Stimulated activated memory B cell treated with anti-CD40 and anti-IgM and Interleukin-4, amounts not matched to agents 10 μg/mL and 1 μg/mL and 100 μg/mL, for 72 hours (primary cell): ENCODE measurements at regions not wholly inside any gene's neighbourhood (a gene's known extent, or its start where the extent isn't known, plus 50 kb on each side); places are given as distances from the start of the nearest gene placed in this dataset.

Source experiments
- ATAC-seq: fragments of 150-1000 bp; cut with Tn5 transposase; 2 replicates; pipeline ENCODE4 v1.10.0; 2021
- H3K27ac Mint-ChIP-seq: one replicate; pipeline ENCODE4 v1.8.0; 2022; ENCODE audit warnings: mild to moderate bottlenecking, mixed read lengths
- H3K27me3 Mint-ChIP-seq: one replicate; pipeline ENCODE4 v1.8.0; 2022; ENCODE audit warnings: mixed read lengths
- H3K36me3 Mint-ChIP-seq: one replicate; pipeline ENCODE4 v1.8.0; 2022; ENCODE audit warnings: mixed read lengths
- H3K4me1 Mint-ChIP-seq: one replicate; pipeline ENCODE4 v1.8.0; 2022; ENCODE audit warnings: mixed read lengths
- H3K4me3 Mint-ChIP-seq: one replicate; pipeline ENCODE4 v1.8.0; 2022; ENCODE audit warnings: mild to moderate bottlenecking, moderate library complexity, mixed read lengths
- H3K9me3 Mint-ChIP-seq: one replicate; pipeline ENCODE4 v1.8.0; 2022; ENCODE audit warnings: mixed read lengths

- Mint-ChIP-seq H3K27me3 (no peaks in the 10 kb centered on the region), H3K27ac (no peak overlapping the region), H3K4me1 (no peaks in the 10 kb centered on the region), H3K4me3 (no peak overlapping the region), H3K36me3 (no peaks in the 10 kb centered on the region), H3K9me3 (peaks cover 8% of the 10 kb centered on the region)
- no peak for ATAC-seq
These were observed 705.7 kb downstream of the SLITRK5 start for GRCh38 chr13:88376760-88377388.

- H3K9me3 Mint-ChIP-seq, result peaks cover 8% of the 10 kb centered on the region
- no peaks in the 10 kb centered on the region for H3K27me3 Mint-ChIP-seq
- ATAC-seq, result no peak
- no peak overlapping the region for H3K4me3 Mint-ChIP-seq
- no peaks in the 10 kb centered on the region for H3K36me3 Mint-ChIP-seq
- H3K27ac Mint-ChIP-seq, result no peak overlapping the region
- H3K4me1 Mint-ChIP-seq, result no peaks in the 10 kb centered on the region
These were observed 706.7 kb downstream of the SLITRK5 start for GRCh38 chr13:88377852-88378251.

- Mint-ChIP-seq H3K27me3 (no peaks in the 10 kb centered on the region), H3K27ac (no peak overlapping the region), H3K4me3 (no peak overlapping the region), H3K9me3 (peaks cover 8% of the 10 kb centered on the region), H3K4me1 (no peaks in the 10 kb centered on the region), H3K36me3 (no peaks in the 10 kb centered on the region)
- ATAC-seq, result no peak
These were observed 713.4 kb downstream of the SLITRK5 start for GRCh38 chr13:88384542-88384941.

- Mint-ChIP-seq H3K9me3 (peaks cover 4% of the 10 kb centered on the region), H3K36me3 (no peaks in the 10 kb centered on the region), H3K4me1 (no peaks in the 10 kb centered on the region), H3K4me3 (no peak overlapping the region), H3K27me3 (no peaks in the 10 kb centered on the region), H3K27ac (no peak overlapping the region)
- no peak for ATAC-seq
These were observed 724.6 kb downstream of the SLITRK5 start for GRCh38 chr13:88395804-88396203.

- no peaks in the 10 kb centered on the region for H3K4me1 Mint-ChIP-seq
- no peaks in the 10 kb centered on the region for H3K27me3 Mint-ChIP-seq
- no peak overlapping the region for H3K27ac Mint-ChIP-seq
- H3K4me3 Mint-ChIP-seq, result no peak overlapping the region
- peaks cover 4% of the 10 kb centered on the region for H3K9me3 Mint-ChIP-seq
- H3K36me3 Mint-ChIP-seq, result no peaks in the 10 kb centered on the region
- no peak for ATAC-seq
These were observed 740.5 kb downstream of the SLITRK5 start for GRCh38 chr13:88411696-88412095.

- Mint-ChIP-seq H3K9me3 (peaks cover 5% of the 10 kb centered on the region), H3K27ac (no peak overlapping the region), H3K4me3 (no peak overlapping the region), H3K27me3 (no peaks in the 10 kb centered on the region), H3K4me1 (no peaks in the 10 kb centered on the region), H3K36me3 (no peaks in the 10 kb centered on the region)
- no peak for ATAC-seq
These were observed 746.6 kb downstream of the SLITRK5 start for GRCh38 chr13:88417801-88418200.

GRCh38 chr13:88424463-88424862 is 753.3 kb downstream of the SLITRK5 start:
- Mint-ChIP-seq H3K27ac (no peak overlapping the region), H3K36me3 (no peaks in the 10 kb centered on the region), H3K27me3 (no peaks in the 10 kb centered on the region), H3K9me3 (peaks cover 4% of the 10 kb centered on the region), H3K4me3 (no peak overlapping the region), H3K4me1 (no peaks in the 10 kb centered on the region)
- ATAC-seq, result no peak

GRCh38 chr13:88426661-88427060 is 755.5 kb downstream of the SLITRK5 start:
- Mint-ChIP-seq H3K4me3 (no peak overlapping the region), H3K9me3 (no peaks in the 10 kb centered on the region), H3K36me3 (no peaks in the 10 kb centered on the region), H3K27me3 (no peaks in the 10 kb centered on the region), H3K4me1 (no peaks in the 10 kb centered on the region), H3K27ac (no peak overlapping the region)
- no peak for ATAC-seq

GRCh38 chr13:88429862-88430261 is 758.7 kb downstream of the SLITRK5 start:
- Mint-ChIP-seq H3K27me3 (no peaks in the 10 kb centered on the region), H3K27ac (no peak overlapping the region), H3K4me1 (no peaks in the 10 kb centered on the region), H3K4me3 (no peak overlapping the region), H3K36me3 (no peaks in the 10 kb centered on the region), H3K9me3 (peaks cover 6% of the 10 kb centered on the region)
- ATAC-seq, result no peak

GRCh38 chr13:88434953-88435352 is 763.8 kb downstream of the SLITRK5 start:
- H3K9me3 Mint-ChIP-seq, result peaks cover 16% of the 10 kb centered on the region
- ATAC-seq, result no peak
- no peak overlapping the region for H3K27ac Mint-ChIP-seq
- no peak overlapping the region for H3K4me3 Mint-ChIP-seq
- no peaks in the 10 kb centered on the region for H3K4me1 Mint-ChIP-seq
- H3K36me3 Mint-ChIP-seq, result no peaks in the 10 kb centered on the region
- no peaks in the 10 kb centered on the region for H3K27me3 Mint-ChIP-seq

GRCh38 chr13:88436974-88437373 is 765.8 kb downstream of the SLITRK5 start:
- no peaks in the 10 kb centered on the region for H3K27me3 Mint-ChIP-seq
- no peaks in the 10 kb centered on the region for H3K36me3 Mint-ChIP-seq
- peaks cover 16% of the 10 kb centered on the region for H3K9me3 Mint-ChIP-seq
- no peak overlapping the region for H3K4me3 Mint-ChIP-seq
- H3K27ac Mint-ChIP-seq, result no peak overlapping the region
- no peaks in the 10 kb centered on the region for H3K4me1 Mint-ChIP-seq
- ATAC-seq, result no peak

- Mint-ChIP-seq H3K27me3 (no peaks in the 10 kb centered on the region), H3K9me3 (no peaks in the 10 kb centered on the region), H3K4me1 (no peaks in the 10 kb centered on the region), H3K36me3 (no peaks in the 10 kb centered on the region), H3K27ac (no peak overlapping the region), H3K4me3 (no peak overlapping the region)
- no peak for ATAC-seq
These were observed 779.3 kb downstream of the SLITRK5 start for GRCh38 chr13:88450515-88450914.

GRCh38 chr13:88456151-88456550 is 785.0 kb downstream of the SLITRK5 start:
- H3K36me3 Mint-ChIP-seq, result no peaks in the 10 kb centered on the region
- H3K27ac Mint-ChIP-seq, result no peak overlapping the region
- no peak overlapping the region for H3K4me3 Mint-ChIP-seq
- no peaks in the 10 kb centered on the region for H3K9me3 Mint-ChIP-seq
- H3K27me3 Mint-ChIP-seq, result no peaks in the 10 kb centered on the region
- no peak for ATAC-seq
- H3K4me1 Mint-ChIP-seq, result no peaks in the 10 kb centered on the region

- H3K4me1 Mint-ChIP-seq, result no peaks in the 10 kb centered on the region
- H3K27me3 Mint-ChIP-seq, result no peaks in the 10 kb centered on the region
- peaks cover 3% of the 10 kb centered on the region for H3K9me3 Mint-ChIP-seq
- no peaks in the 10 kb centered on the region for H3K36me3 Mint-ChIP-seq
- no peak overlapping the region for H3K4me3 Mint-ChIP-seq
- ATAC-seq, result no peak
- H3K27ac Mint-ChIP-seq, result no peak overlapping the region
These were observed 788.2 kb downstream of the SLITRK5 start for GRCh38 chr13:88459331-88459730.

GRCh38 chr13:88461272-88462009 is 790.3 kb downstream of the SLITRK5 start:
- Mint-ChIP-seq H3K27ac (no peak overlapping the region), H3K36me3 (no peaks in the 10 kb centered on the region), H3K9me3 (peaks cover 3% of the 10 kb centered on the region), H3K27me3 (no peaks in the 10 kb centered on the region), H3K4me1 (no peaks in the 10 kb centered on the region), H3K4me3 (no peak overlapping the region)
- ATAC-seq, result no peak

- Mint-ChIP-seq H3K36me3 (no peaks in the 10 kb centered on the region), H3K4me3 (no peak overlapping the region), H3K9me3 (peaks cover 3% of the 10 kb centered on the region), H3K27ac (no peak overlapping the region), H3K27me3 (no peaks in the 10 kb centered on the region), H3K4me1 (no peaks in the 10 kb centered on the region)
- no peak for ATAC-seq
These were observed 793.7 kb downstream of the SLITRK5 start for GRCh38 chr13:88464851-88465250.
